RWPE2 (cell line): ENCODE measurements at regions not wholly inside any gene's neighbourhood (a gene's known extent, or its start where the extent isn't known, plus 50 kb on each side); places are given as distances from the start of the nearest gene placed in this dataset.

Experiments
- ATAC-seq: fragments of 200-7000 bp; cut with Tn5 transposase; 3 replicates; pipeline ENCODE4 v1.9.1; 2021; ENCODE audit warnings: low read depth
- DNase-seq: peaks from one replicate; pipeline ENCODE4 v3.0.0-alpha.2; 2020; ENCODE audit warnings: low spot score
- H3K27ac ChIP-seq: fragments of 450-650 bp; 2 replicates; pipeline ENCODE4 v1.5.1; 2017; ENCODE audit warnings: mild to moderate bottlenecking; ENCODE audit not compliant: poor library complexity, severe bottlenecking
- H3K27me3 ChIP-seq: fragments of 250-450 bp; sonication (Bioruptor Pico); 2 replicates; pipeline ENCODE4 v1.5.1; 2021; ENCODE audit warnings: mild to moderate bottlenecking, moderate library complexity; ENCODE audit not compliant: insufficient read depth, poor library complexity, severe bottlenecking
- H3K36me3 ChIP-seq: fragments of 250-450 bp; sonication (Bioruptor Pico); 2 replicates; pipeline ENCODE4 v1.5.1; 2020; ENCODE audit warnings: low read depth, mild to moderate bottlenecking, moderate library complexity
- H3K4me1 ChIP-seq: fragments of 250-450 bp; sonication (Bioruptor Pico); 2 replicates; pipeline ENCODE4 v1.5.1; 2021; ENCODE audit warnings: mild to moderate bottlenecking, moderate library complexity; ENCODE audit not compliant: insufficient read depth, poor library complexity, severe bottlenecking
- H3K4me3 ChIP-seq: fragments of 250-450 bp; sonication (Bioruptor Pico); 2 replicates; pipeline ENCODE4 v1.5.1; 2021; ENCODE audit warnings: mild to moderate bottlenecking, moderate library complexity; ENCODE audit not compliant: severe bottlenecking
- H3K9me3 ChIP-seq: fragments of 250-450 bp; sonication (Bioruptor Pico); 2 replicates; pipeline ENCODE4 v1.5.1; 2021; ENCODE audit warnings: mild to moderate bottlenecking, moderate library complexity; ENCODE audit not compliant: severe bottlenecking
- CTCF ChIP-seq: fragments of 450-650 bp; IDR thresholded peaks from one replicate; pipeline ENCODE4 v1.5.1; 2017; ENCODE audit warnings: mild to moderate bottlenecking, moderate library complexity; ENCODE audit not compliant: poor library complexity, severe bottlenecking

GRCh38 chr7:26096136-26096535 is 55.9 kb upstream of the NFE2L3 start:
- DNase-seq: no peak
- no peaks in the 10 kb centered on the region for H3K36me3 ChIP-seq
- ATAC-seq: no peak
- peaks cover 16% of the 10 kb centered on the region for H3K4me1 ChIP-seq
- H3K27ac ChIP-seq: no peak overlapping the region
- no peaks in the 10 kb centered on the region for H3K9me3 ChIP-seq
- TF ChIP-seq CTCF: no peak
- no peaks in the 10 kb centered on the region for H3K27me3 ChIP-seq
- no peak overlapping the region for H3K4me3 ChIP-seq

GRCh38 chr7:26097837-26098668 is 53.9 kb upstream of the NFE2L3 start:
- no peak overlapping the region for H3K27ac ChIP-seq
- H3K9me3 ChIP-seq: no peaks in the 10 kb centered on the region
- peaks cover 5% of the 10 kb centered on the region for H3K4me1 ChIP-seq
- no peak for TF ChIP-seq CTCF
- DNase-seq: no peak
- no peaks in the 10 kb centered on the region for H3K36me3 ChIP-seq
- H3K27me3 ChIP-seq: no peaks in the 10 kb centered on the region
- no peak overlapping the region for H3K4me3 ChIP-seq
- ATAC-seq: no peak; the same call in 2 of the 3 replicates

GRCh38 chr7:26099236-26099635 is 52.8 kb upstream of the NFE2L3 start:
- ATAC-seq: no peak
- DNase-seq: no peak
- no peaks in the 10 kb centered on the region for H3K9me3 ChIP-seq
- H3K4me1 ChIP-seq: peaks cover 5% of the 10 kb centered on the region
- no peak overlapping the region for H3K4me3 ChIP-seq
- no peak for TF ChIP-seq CTCF
- no peak overlapping the region for H3K27ac ChIP-seq
- no peaks in the 10 kb centered on the region for H3K27me3 ChIP-seq
- no peaks in the 10 kb centered on the region for H3K36me3 ChIP-seq

GRCh38 chr7:26100406-26101339 is 51.3 kb upstream of the NFE2L3 start:
- no peaks in the 10 kb centered on the region for H3K9me3 ChIP-seq
- no peak for ATAC-seq
- peaks cover 5% of the 10 kb centered on the region for H3K4me1 ChIP-seq
- no peak overlapping the region for H3K27ac ChIP-seq
- H3K36me3 ChIP-seq: no peaks in the 10 kb centered on the region
- no peak for DNase-seq
- no peak for TF ChIP-seq CTCF
- H3K4me3 ChIP-seq: no peak overlapping the region
- no peaks in the 10 kb centered on the region for H3K27me3 ChIP-seq
